ENCODE measurements at regions not wholly inside any gene's neighbourhood (a gene's known extent, or its start where the extent isn't known, plus 50 kb on each side); places are given as distances from the start of the nearest gene placed in this dataset.

- no peak for DNase-seq (ENCODE audit: low read depth in 3 of 3, low spot score in 1 of 3)
These were observed 65.6 kb upstream of the POLG start for GRCh38 chr15:89400116-89400781.

- DNase-seq (ENCODE audit: low read depth in 3 of 3, low spot score in 1 of 3): no peak
These were observed 64.9 kb upstream of the POLG start for GRCh38 chr15:89399238-89400115.

DNA sequence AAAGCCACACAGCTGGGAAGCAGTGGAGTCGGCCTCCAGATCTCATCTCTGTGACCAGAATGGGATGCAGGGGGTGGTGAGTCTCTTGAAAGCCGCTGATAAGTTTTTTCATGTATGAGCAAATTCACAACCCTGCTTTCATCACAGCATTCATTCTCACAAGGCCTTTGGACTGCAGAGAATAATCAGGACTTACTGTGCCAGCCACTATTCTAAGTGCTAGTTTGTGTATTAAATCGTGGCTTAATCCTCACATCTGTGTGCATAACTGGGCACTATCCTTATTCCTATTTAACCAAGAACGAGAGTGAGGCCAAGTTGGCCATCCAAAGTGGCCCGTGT is 64.2 kb upstream of the POLG start:
- no peak for DNase-seq (ENCODE audit: low read depth in 3 of 3, low spot score in 1 of 3)

DNA sequence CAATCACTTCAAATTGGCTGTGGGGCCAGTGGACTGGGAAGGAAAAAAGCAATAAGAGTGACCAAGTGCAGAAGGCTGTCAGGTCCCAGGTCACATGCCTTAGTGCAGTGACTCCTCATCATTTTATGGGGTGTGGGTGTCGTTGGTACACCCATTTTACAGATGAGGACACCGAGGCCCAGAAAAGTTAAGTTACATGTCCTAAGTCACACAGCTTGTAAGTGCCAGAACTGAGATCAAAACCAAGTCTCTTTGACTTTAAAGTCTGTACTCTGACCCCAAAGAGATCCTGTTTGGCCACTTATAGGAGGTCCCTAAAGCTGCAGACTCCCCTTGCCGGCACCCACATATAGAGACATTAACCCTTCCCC is 63.0 kb upstream of the POLG start:
- DNase-seq (ENCODE audit: low read depth in 3 of 3, low spot score in 1 of 3): no peak

DNA sequence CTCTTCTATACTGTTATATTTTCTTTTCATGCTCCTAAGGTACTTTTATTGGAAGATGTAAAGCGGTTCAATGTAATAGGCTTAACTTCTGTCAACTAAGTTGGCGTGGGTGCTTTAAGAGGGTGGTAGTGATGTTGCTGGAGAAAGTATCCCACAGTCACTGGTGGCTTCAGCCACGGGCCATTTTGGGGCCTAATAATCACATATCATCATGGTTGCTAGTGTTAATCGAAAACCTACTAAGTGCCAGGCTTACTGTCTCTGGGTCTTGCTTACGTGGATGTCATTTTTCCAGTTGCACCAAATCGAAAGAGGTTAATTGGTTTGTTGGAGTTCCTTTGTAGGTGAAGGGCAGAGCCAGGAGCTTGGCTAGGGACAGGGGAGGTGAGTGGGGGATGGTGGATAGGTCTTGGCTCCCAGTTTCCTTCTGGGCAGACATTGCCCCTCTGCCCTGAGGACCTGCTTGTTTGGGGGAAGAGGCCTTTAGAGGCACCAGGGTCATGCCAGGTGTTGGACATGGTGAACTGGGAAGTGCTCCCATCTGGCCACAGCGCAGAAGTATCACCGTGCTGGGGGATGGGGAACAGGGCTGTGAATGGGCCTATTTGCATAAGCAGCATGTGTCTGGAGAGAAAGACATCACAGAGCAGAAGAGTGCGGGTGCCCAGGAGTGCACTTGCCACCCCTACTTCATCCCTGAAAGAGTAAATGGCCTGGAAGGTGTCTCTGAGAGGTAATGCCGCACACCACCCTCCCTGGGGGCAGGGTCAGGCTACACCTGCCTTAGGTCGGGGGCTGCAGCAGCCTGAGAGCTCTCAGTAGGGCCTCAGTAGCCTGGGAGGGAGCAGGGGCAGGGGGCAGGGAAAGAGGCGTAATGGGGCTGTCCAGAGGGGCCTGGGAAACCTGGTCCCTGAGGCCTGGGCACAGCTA is 62.4 kb upstream of the POLG start:
- DNase-seq (ENCODE audit: low read depth in 3 of 3, low spot score in 1 of 3): no peak

DNA sequence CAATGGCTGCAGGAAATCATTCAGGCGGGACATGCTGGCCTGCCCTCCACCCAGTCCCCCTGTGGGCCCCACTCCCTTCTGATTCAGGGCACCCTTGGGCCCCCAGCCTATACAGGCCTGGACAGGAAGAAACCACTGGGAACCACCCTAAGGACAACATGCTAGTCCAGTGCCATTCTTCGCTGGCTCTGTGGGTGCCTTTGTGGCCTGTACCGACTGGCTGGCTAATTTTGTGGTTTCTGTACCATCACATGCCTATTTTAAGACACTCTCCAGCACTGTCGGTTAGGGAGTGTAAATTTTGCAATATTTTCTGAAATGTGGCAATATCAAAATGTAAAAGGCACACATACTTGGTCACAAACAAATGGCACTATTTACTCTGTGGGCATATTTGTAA is 61.4 kb upstream of the POLG start:
- DNase-seq (ENCODE audit: low read depth in 3 of 3, low spot score in 1 of 3): no peak

DNA sequence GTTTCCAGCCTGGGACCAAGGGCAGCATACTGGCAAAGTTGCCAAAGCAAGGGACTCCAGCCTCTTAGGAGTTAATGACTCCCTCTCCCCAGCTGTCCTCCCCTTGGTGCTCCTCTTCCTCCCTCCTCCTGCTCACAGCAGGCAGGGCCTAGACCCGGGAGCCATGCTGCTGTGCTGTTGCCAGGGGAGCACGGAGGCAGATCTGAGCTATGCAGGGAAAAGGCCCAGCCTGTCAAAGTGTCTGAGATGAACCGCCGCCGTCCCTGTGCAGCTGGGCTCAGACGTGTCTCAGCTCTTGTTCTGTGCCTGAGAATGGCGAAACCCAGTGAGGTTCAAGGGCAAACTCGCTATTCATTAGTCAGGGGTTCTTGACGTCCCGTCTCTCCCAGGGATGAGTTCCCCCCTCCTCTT is 60.8 kb upstream of the POLG start:
- DNase-seq (ENCODE audit: low read depth in 3 of 3, low spot score in 1 of 3): no peak

- DNase-seq (ENCODE audit: low read depth in 3 of 3, low spot score in 1 of 3): no peak
These were observed 60.4 kb upstream of the POLG start for GRCh38 chr15:89395031-89395430.

DNA sequence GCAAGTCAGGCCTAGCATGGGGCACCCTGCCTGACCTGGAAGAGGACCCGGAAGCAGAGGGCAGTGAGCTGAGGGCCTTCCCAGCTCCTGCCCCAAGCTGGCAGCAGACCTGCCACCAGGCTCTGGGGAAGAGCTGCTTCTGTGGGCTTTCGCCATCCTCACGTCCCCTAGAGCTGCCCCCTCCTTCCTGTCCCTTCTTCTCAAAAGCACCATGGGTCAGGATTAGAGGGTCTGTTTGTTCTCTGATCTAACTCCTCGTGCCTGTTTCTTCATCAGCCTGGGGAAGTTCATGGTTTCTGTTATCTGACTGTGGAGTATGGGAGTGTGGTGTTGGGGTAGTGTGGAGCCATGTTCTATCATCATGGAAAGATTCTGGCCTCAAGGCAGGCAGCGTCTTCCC is 58.4 kb upstream of the POLG start:
- DNase-seq (ENCODE audit: low read depth in 3 of 3, low spot score in 1 of 3): no peak

- no peak for DNase-seq (ENCODE audit: low read depth in 3 of 3, low spot score in 1 of 3)
These were observed 57.1 kb upstream of the POLG start for GRCh38 chr15:89391685-89392257.

DNA sequence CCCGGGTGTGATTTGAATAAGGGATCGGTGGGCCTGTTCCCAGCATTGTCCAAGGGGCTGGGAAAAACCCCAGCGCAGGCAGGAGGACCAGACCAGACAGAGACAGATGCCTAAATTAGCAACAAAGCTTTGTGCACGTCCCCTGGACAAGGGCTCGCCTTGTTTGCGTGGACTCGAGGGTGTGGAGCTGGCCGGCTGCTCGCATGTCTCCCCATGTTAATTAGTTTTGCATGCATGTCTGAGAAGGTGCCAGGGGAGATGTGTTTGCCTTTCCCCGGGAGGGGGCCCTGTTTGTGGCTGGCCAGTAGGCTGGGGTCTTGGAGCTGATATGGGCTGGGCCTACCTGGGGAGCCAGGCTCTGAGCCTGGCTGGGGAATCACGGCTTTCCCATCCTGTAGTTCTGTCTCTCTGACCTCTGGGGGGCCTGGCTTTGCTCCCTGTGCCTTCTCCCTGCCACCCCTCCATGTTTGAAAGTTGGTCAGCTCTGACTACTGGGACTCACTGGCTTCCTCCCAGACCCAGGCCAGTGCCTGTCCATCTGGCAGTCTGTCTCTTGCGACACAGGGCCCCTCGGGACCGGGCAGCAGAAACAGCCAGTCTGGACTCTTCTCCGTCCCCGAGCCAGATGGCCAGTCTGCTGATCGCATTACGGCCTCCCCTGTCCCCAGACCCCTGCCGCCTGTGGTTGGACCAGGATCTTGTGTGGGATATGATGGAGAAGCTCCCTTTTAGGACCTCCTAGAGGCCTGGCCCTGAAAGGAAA is 55.4 kb upstream of the POLG start:
- DNase-seq (ENCODE audit: low read depth in 3 of 3, low spot score in 1 of 3): no peak

GRCh38 chr15:89387140-89387903 is 52.7 kb upstream of the POLG start:
- no peak for DNase-seq (ENCODE audit: low read depth in 3 of 3, low spot score in 1 of 3)

- DNase-seq (ENCODE audit: low read depth in 3 of 3, low spot score in 1 of 3): no peak
These were observed 51.1 kb upstream of the POLG start for GRCh38 chr15:89385596-89386331.

All from stimulated activated CD4-positive, alpha-beta T cell treated with anti-CD3 and anti-CD28 coated beads, TNF-alpha, amount 100 ng/mL, for 1 hour (primary cell).